KMS-11 (cell line): ENCODE measurements at regions not wholly inside any gene's neighbourhood (a gene's known extent, or its start where the extent isn't known, plus 50 kb on each side); places are given as distances from the start of the nearest gene placed in this dataset.

ENCODE experiments used
- H2AFZ ChIP-seq: fragments of 200-600 bp; sonication (generic); 2 replicates; pipeline ENCODE4 v1.6.1; 2016; ENCODE audit warnings: antibody characterized with exemption, mixed run types, low read depth
- H3K27ac ChIP-seq: fragments of 200-600 bp; sonication (generic); 2 replicates; pipeline ENCODE4 v1.6.1; 2016; ENCODE audit warnings: mild to moderate bottlenecking, mixed run types
- H3K27me3 ChIP-seq: fragments of 200-600 bp; sonication (generic); 2 replicates; pipeline ENCODE4 v1.6.1; 2017; ENCODE audit warnings: mild to moderate bottlenecking, low read depth, mixed run types, moderate library complexity; ENCODE audit not compliant: insufficient read depth
- H3K36me3 ChIP-seq: fragments of 200-600 bp; sonication (generic); 2 replicates; pipeline ENCODE4 v1.6.1; 2017; ENCODE audit warnings: mild to moderate bottlenecking, mixed run types; ENCODE audit not compliant: insufficient read depth
- H3K4me1 ChIP-seq: fragments of 200-600 bp; sonication (generic); 2 replicates; pipeline ENCODE4 v1.6.1; 2016; ENCODE audit warnings: mild to moderate bottlenecking, low read depth, mixed run types; ENCODE audit not compliant: poor library complexity, severe bottlenecking
- H3K4me2 ChIP-seq: fragments of 200-600 bp; sonication (generic); 2 replicates; pipeline ENCODE4 v1.7.0; 2016; ENCODE audit warnings: mild to moderate bottlenecking, mixed run types
- H3K4me3 ChIP-seq: fragments of 200-600 bp; sonication (generic); IDR thresholded peaks from 2 replicates; pipeline ENCODE4 v1.6.1; 2017; ENCODE audit warnings: low read depth, low read length, mixed read lengths; ENCODE audit not compliant: insufficient read depth
- H3K79me2 ChIP-seq: fragments of 200-600 bp; sonication (generic); 2 replicates; pipeline ENCODE4 v1.6.1; 2016; ENCODE audit warnings: low read depth, mixed run types; ENCODE audit not compliant: insufficient read depth
- H3K9ac ChIP-seq: fragments of 200-600 bp; sonication (generic); 2 replicates; pipeline ENCODE4 v1.6.1; 2016; ENCODE audit warnings: mild to moderate bottlenecking, mixed run types
- H4K20me1 ChIP-seq: fragments of 200-600 bp; sonication (generic); 2 replicates; pipeline ENCODE4 v1.6.1; 2016; ENCODE audit warnings: mild to moderate bottlenecking, mixed run types; ENCODE audit not compliant: insufficient read depth
- CTCF ChIP-seq: fragments of 200-600 bp; sonication (generic); conservative IDR thresholded peaks from 2 replicates; pipeline ENCODE4 v1.6.1; 2017; ENCODE audit warnings: low read depth, mild to moderate bottlenecking, antibody characterized with exemption, low read length, moderate library complexity, mixed read lengths

- Histone ChIP-seq H3K4me3 (no peak overlapping the region), H3K27ac (no peak overlapping the region), H3K4me2 (no peak overlapping the region), H2AFZ (no peak overlapping the region), H3K4me1 (peaks cover under 1% of the 10 kb centered on the region), H3K27me3 (no peaks in the 10 kb centered on the region), H3K9ac (no peak overlapping the region), H3K79me2 (no peaks in the 10 kb centered on the region), H3K36me3 (no peaks in the 10 kb centered on the region), H4K20me1 (no peaks in the 10 kb centered on the region)
- no peak for TF ChIP-seq CTCF
These were observed 299.3 kb downstream of the ANXA1 start for GRCh38 chr9:73451003-73451402.

- H3K9ac ChIP-seq, result no peak overlapping the region
- no peaks in the 10 kb centered on the region for H3K27me3 ChIP-seq
- H3K27ac ChIP-seq, result no peak overlapping the region
- H3K4me2 ChIP-seq, result no peak overlapping the region
- no peaks in the 10 kb centered on the region for H3K36me3 ChIP-seq
- no peaks in the 10 kb centered on the region for H4K20me1 ChIP-seq
- no peaks in the 10 kb centered on the region for H3K79me2 ChIP-seq
- H2AFZ ChIP-seq, result no peak overlapping the region
- H3K4me3 ChIP-seq, result no peak overlapping the region
- H3K4me1 ChIP-seq, result no peaks in the 10 kb centered on the region
- no peak for TF ChIP-seq CTCF
These were observed 308.2 kb downstream of the ANXA1 start for GRCh38 chr9:73459817-73460216.

DNA sequence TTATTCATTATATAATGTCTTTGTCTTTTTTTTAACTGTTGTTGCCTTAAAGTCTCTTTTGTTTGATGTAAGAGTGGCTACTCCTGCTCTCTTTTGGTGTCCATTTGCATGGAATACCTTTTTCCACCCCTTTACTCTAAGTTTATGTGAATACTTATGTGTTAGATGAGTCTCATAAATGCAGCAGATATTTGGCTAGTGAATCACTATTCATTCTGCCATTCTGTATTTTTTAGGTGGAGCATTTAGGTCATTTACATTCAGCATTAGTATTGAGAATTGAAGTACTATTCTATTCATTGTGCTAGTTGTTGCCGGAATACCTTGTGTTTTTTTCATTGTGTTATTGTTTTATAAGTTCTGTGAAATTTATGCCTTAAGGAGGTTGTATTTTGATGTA is 317.1 kb downstream of the ANXA1 start:
- no peak for TF ChIP-seq CTCF
- H3K9ac ChIP-seq, result no peak overlapping the region
- no peak overlapping the region for H2AFZ ChIP-seq
- no peak overlapping the region for H3K27ac ChIP-seq
- H3K36me3 ChIP-seq, result no peaks in the 10 kb centered on the region
- H3K27me3 ChIP-seq, result no peaks in the 10 kb centered on the region
- no peak overlapping the region for H3K4me2 ChIP-seq
- no peaks in the 10 kb centered on the region for H3K4me1 ChIP-seq
- no peaks in the 10 kb centered on the region for H4K20me1 ChIP-seq
- no peaks in the 10 kb centered on the region for H3K79me2 ChIP-seq
- no peak overlapping the region for H3K4me3 ChIP-seq

DNA sequence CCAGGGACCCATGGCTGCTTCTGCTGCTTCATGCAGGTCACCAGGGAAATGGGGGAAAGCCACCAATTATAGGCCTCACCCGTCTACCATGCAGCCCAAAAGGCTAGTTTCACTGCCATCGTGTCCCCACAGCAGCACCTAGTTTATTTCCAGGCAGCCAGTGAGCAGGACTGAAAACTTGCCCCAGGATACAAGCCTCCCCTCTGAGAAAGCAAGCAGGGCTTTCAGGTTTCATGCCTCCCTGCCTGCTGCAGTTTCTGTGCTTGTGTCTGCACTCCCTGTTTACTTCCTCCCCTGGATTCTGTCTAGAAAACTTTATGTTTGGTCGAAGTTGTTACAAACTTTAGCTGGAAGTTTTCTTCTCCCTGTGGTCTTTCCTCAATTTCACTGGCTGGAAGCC is 319.1 kb downstream of the ANXA1 start:
- Histone ChIP-seq H3K27me3 (no peaks in the 10 kb centered on the region), H3K79me2 (no peaks in the 10 kb centered on the region), H2AFZ (no peak overlapping the region; the same call in 1 of the 2 replicates), H3K4me3 (no peak overlapping the region), H4K20me1 (no peaks in the 10 kb centered on the region), H3K27ac (no peak overlapping the region), H3K9ac (no peak overlapping the region; the same call in 1 of the 2 replicates), H3K36me3 (no peaks in the 10 kb centered on the region), H3K4me1 (no peaks in the 10 kb centered on the region), H3K4me2 (no peak overlapping the region)
- no peak for TF ChIP-seq CTCF
